ENCODE measurements at regions not wholly inside any gene's neighbourhood (a gene's known extent, or its start where the extent isn't known, plus 50 kb on each side); places are given as distances from the start of the nearest gene placed in this dataset.

- Histone ChIP-seq H3K4me1 (ENCODE audit: control insufficient read depth, insufficient read depth, low read length) (no peaks in the 10 kb centered on the region), H3K4me3 (ENCODE audit: low read depth, low read length) (no peak overlapping the region), H3K9me3 (ENCODE audit: control insufficient read depth, insufficient read depth, low read length) (no peaks in the 10 kb centered on the region), H3K36me3 (ENCODE audit: control insufficient read depth, insufficient read depth, low read length) (no peaks in the 10 kb centered on the region), H3K9ac (ENCODE audit: low read depth, low read length) (no peak overlapping the region), H3K27me3 (ENCODE audit: control insufficient read depth, insufficient read depth, low read length) (no peaks in the 10 kb centered on the region)
Measured at GRCh38 chr3:1019157-1019556, 73.7 kb upstream of the CNTN6 start.

GRCh38 chr3:1026395-1026794 is 66.4 kb upstream of the CNTN6 start:
- Histone ChIP-seq H3K27me3 (ENCODE audit: control insufficient read depth, insufficient read depth, low read length) (no peaks in the 10 kb centered on the region), H3K9ac (ENCODE audit: low read depth, low read length) (no peak overlapping the region), H3K36me3 (ENCODE audit: control insufficient read depth, insufficient read depth, low read length) (no peaks in the 10 kb centered on the region), H3K9me3 (ENCODE audit: control insufficient read depth, insufficient read depth, low read length) (no peaks in the 10 kb centered on the region), H3K4me3 (ENCODE audit: low read depth, low read length) (no peak overlapping the region), H3K4me1 (ENCODE audit: control insufficient read depth, insufficient read depth, low read length) (no peaks in the 10 kb centered on the region)

- Histone ChIP-seq H3K27me3 (ENCODE audit: control insufficient read depth, insufficient read depth, low read length) (no peaks in the 10 kb centered on the region), H3K4me3 (ENCODE audit: low read depth, low read length) (no peak overlapping the region), H3K4me1 (ENCODE audit: control insufficient read depth, insufficient read depth, low read length) (no peaks in the 10 kb centered on the region), H3K36me3 (ENCODE audit: control insufficient read depth, insufficient read depth, low read length) (no peaks in the 10 kb centered on the region), H3K9ac (ENCODE audit: low read depth, low read length) (no peak overlapping the region), H3K9me3 (ENCODE audit: control insufficient read depth, insufficient read depth, low read length) (no peaks in the 10 kb centered on the region)
Measured at GRCh38 chr3:1036207-1036826, 56.5 kb upstream of the CNTN6 start.

- H3K4me3 ChIP-seq (ENCODE audit: low read depth, low read length): no peak overlapping the region
- no peak overlapping the region for H3K9ac ChIP-seq (ENCODE audit: low read depth, low read length)
- H3K27me3 ChIP-seq (ENCODE audit: control insufficient read depth, insufficient read depth, low read length): no peaks in the 10 kb centered on the region
- H3K4me1 ChIP-seq (ENCODE audit: control insufficient read depth, insufficient read depth, low read length): no peaks in the 10 kb centered on the region
- H3K9me3 ChIP-seq (ENCODE audit: control insufficient read depth, insufficient read depth, low read length): no peaks in the 10 kb centered on the region
- no peaks in the 10 kb centered on the region for H3K36me3 ChIP-seq (ENCODE audit: control insufficient read depth, insufficient read depth, low read length)
Measured at GRCh38 chr3:1037631-1038030, 55.2 kb upstream of the CNTN6 start.

Data from iPS-15b (cell line).